ENCODE measurements at regions not wholly inside any gene's neighbourhood (a gene's known extent, or its start where the extent isn't known, plus 50 kb on each side); places are given as distances from the start of the nearest gene placed in this dataset.
A peak's percentile ranks its signal among the peaks of the same experiment; 100 is the strongest.

DNA sequence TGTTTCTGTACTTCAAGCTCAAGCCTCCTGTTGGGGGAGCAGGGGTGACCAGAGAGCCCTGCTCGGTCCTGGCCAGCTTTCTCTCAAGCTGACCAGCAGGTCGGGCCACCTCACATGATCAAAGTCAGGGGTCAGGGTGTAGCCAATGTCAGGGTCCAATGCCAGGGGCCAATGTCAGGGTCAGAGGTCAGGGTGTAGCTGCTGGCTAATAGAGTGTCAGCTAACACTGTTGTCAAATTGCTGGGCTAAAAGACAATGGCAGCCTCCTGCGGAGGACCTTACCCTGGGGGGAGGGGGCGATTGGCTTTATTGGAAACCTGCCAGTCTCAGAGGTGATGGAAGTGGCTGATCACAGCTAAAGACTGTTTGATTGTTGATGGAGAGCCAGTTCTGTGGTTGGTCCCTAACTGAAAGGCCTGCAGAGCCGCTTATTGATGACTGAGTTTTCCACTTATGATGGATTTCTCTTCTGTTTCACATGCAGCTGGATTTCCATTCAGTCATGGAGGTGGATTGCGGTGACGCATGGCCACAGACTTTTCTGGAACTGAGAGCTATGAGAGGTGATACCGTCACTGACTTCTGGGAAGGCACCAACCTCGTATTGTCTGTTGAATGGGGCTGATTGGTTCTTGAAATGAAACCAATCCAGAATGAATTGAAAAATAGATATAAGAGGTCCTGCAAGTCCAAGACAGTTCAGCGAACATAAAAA, 97.4 kb upstream of the ZFHX3 start:
- POLR2A ChIA-PET: no interaction called here
- H3K27me3 ChIP-seq (ENCODE audit: control insufficient read depth, insufficient read depth, low read length): no peaks in the 10 kb centered on the region; the same call in 1 of the 2 replicates
- H3K27ac ChIP-seq (ENCODE audit: low read length): no peak overlapping the region
- in situ Hi-C loops (cut with HindIII; ENCODE audit: low pct_unique_long_range_greater_than_20kb, low sequenced_read_pairs) (no loop called here), intact Hi-C loops (cut with micrococcal nuclease; ENCODE audit: unreplicated experiment) (no loop called here)
- no peaks in the 10 kb centered on the region for H3K36me3 ChIP-seq (ENCODE audit: control insufficient read depth, insufficient read depth, low read length)
- DNase-seq (ENCODE audit: low read depth, low spot score) (no peak), ATAC-seq (no peak)
- H3K4me3 ChIP-seq (ENCODE audit: low read depth in 2 of 2, low read length in 2 of 2): no peak overlapping the region
- no peaks in the 10 kb centered on the region for H3K4me1 ChIP-seq (ENCODE audit: control insufficient read depth, insufficient read depth, low read length)
- TF ChIP-seq SIN3A (IDR thresholded peaks at IDR 0.05; ENCODE audit: borderline replicate concordance, insufficient read depth, low read depth, low read length): no peak
- TF ChIP-seq, protein P1, sequence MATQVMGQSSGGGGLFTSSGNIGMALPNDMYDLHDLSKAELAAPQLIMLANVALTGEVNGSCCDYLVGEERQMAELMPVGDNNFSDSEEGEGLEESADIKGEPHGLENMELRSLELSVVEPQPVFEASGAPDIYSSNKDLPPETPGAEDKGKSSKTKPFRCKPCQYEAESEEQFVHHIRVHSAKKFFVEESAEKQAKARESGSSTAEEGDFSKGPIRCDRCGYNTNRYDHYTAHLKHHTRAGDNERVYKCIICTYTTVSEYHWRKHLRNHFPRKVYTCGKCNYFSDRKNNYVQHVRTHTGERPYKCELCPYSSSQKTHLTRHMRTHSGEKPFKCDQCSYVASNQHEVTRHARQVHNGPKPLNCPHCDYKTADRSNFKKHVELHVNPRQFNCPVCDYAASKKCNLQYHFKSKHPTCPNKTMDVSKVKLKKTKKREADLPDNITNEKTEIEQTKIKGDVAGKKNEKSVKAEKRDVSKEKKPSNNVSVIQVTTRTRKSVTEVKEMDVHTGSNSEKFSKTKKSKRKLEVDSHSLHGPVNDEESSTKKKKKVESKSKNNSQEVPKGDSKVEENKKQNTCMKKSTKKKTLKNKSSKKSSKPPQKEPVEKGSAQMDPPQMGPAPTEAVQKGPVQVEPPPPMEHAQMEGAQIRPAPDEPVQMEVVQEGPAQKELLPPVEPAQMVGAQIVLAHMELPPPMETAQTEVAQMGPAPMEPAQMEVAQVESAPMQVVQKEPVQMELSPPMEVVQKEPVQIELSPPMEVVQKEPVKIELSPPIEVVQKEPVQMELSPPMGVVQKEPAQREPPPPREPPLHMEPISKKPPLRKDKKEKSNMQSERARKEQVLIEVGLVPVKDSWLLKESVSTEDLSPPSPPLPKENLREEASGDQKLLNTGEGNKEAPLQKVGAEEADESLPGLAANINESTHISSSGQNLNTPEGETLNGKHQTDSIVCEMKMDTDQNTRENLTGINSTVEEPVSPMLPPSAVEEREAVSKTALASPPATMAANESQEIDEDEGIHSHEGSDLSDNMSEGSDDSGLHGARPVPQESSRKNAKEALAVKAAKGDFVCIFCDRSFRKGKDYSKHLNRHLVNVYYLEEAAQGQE (IDR thresholded peaks at IDR 0.05; ENCODE audit: insufficient read depth in 1 of 2, low read depth in 2 of 2, low read length in 1 of 2): no peak
- no peak for TF ChIP-seq POLR2AphosphoS5 (IDR thresholded peaks at IDR 0.05; ENCODE audit: low read depth, low read length)
- TF ChIP-seq TCF7L2 (IDR thresholded peaks at IDR 0.05; ENCODE audit: low read depth, low read length): no peak
- no peak for TF ChIP-seq CTCF (IDR thresholded peaks at IDR 0.05)
- BruUV-seq (replicated peaks): no TSS peak
- H3K9me3 ChIP-seq (ENCODE audit: control insufficient read depth, insufficient read depth, low read depth, low read length): no peaks in the 10 kb centered on the region
- CTCF ChIA-PET: no interaction called here

GRCh38 chr16:73143576-73144422, 95.9 kb upstream of the ZFHX3 start:
- Histone ChIP-seq H3K9me3 (ENCODE audit: control insufficient read depth, insufficient read depth, low read depth, low read length) (no peaks in the 10 kb centered on the region), H3K36me3 (ENCODE audit: control insufficient read depth, insufficient read depth, low read length) (no peaks in the 10 kb centered on the region), H3K27me3 (ENCODE audit: control insufficient read depth, insufficient read depth, low read length) (peaks cover 2% of the 10 kb centered on the region; the same call in 1 of the 2 replicates), H3K4me1 (ENCODE audit: control insufficient read depth, insufficient read depth, low read length) (no peaks in the 10 kb centered on the region), H3K27ac (ENCODE audit: low read length) (no peak overlapping the region), H3K4me3 (ENCODE audit: low read depth in 2 of 2, low read length in 2 of 2) (peak overlapping the region in 1 of 2 experiments; percentile 17; a peak in 1 of 4 replicates)
- ChIA-PET CTCF (interaction anchor here (0.7 kb wide), 1 partner anchor 226 kb away, joined by 3 read pairs; no protein-coding TSS in a partner anchor), POLR2A (no interaction called here)
- ATAC-seq (no peak), DNase-seq (ENCODE audit: low read depth, low spot score) (no peak)
- intact Hi-C loops (cut with micrococcal nuclease; ENCODE audit: unreplicated experiment) (no loop called here), in situ Hi-C loops (cut with HindIII; ENCODE audit: low pct_unique_long_range_greater_than_20kb, low sequenced_read_pairs) (no loop called here)
- BruUV-seq (replicated peaks): no TSS peak
- no peak for TF ChIP-seq SIN3A (IDR thresholded peaks at IDR 0.05; ENCODE audit: borderline replicate concordance, insufficient read depth, low read depth, low read length)
- no peak for TF ChIP-seq TCF7L2 (IDR thresholded peaks at IDR 0.05; ENCODE audit: low read depth, low read length)
- TF ChIP-seq CTCF (IDR thresholded peaks at IDR 0.05): no peak
- TF ChIP-seq, protein P1 (IDR thresholded peaks at IDR 0.05; ENCODE audit: insufficient read depth in 1 of 2, low read depth in 2 of 2, low read length in 1 of 2): no peak
- TF ChIP-seq POLR2AphosphoS5 (IDR thresholded peaks at IDR 0.05; ENCODE audit: low read depth, low read length): no peak

Measured in Panc1 (cell line).